CD14-positive monocyte (primary cell): ENCODE measurements at regions not wholly inside any gene's neighbourhood (a gene's known extent, or its start where the extent isn't known, plus 50 kb on each side); places are given as distances from the start of the nearest gene placed in this dataset.

Source experiments
- DNase-seq, 3 donors: peaks; one replicate each; pipeline ENCODE4 v3.0.0-alpha.2; 2011 to 2022
- H2AFZ ChIP-seq: 2 replicates; pipeline ENCODE4 v1.6.0; 2012; ENCODE audit warnings: mild to moderate bottlenecking, low read depth, low read length, inconsistent platforms; ENCODE audit not compliant: insufficient read depth, poor library complexity, severe bottlenecking
- H3K27ac ChIP-seq, 2 donors: 1 replicate in 1 of 2; 2 replicates in 1 of 2; pipeline ENCODE4 v1.5.1; 2012 to 2013; ENCODE audit warnings: low read length in 2 of 2, control low read depth in 1 of 2, inconsistent platforms in 1 of 2, low read depth in 1 of 2, mild to moderate bottlenecking in 1 of 2
- H3K27me3 ChIP-seq, 2 donors: one replicate each; pipeline versions ENCODE4 v1.6.0 to v1.6.1; 2011 to 2013; ENCODE audit warnings: low read length in 2 of 2; ENCODE audit not compliant: control insufficient read depth in 2 of 2, insufficient read depth in 2 of 2
- H3K36me3 ChIP-seq, 2 donors: replicated peaks in 1 of 2; 1 replicate in 1 of 2; 2 replicates in 1 of 2; pipeline versions ENCODE4 v1.5.1 to v1.6.1; 2012 to 2013; ENCODE audit warnings: low read length in 2 of 2, control low read depth in 1 of 2, inconsistent platforms in 1 of 2, mild to moderate bottlenecking in 1 of 2; ENCODE audit not compliant: insufficient read depth in 2 of 2, control insufficient read depth in 1 of 2
- H3K4me1 ChIP-seq, 2 donors: 1 replicate in 1 of 2; 2 replicates in 1 of 2; pipeline versions ENCODE4 v1.5.1 to v1.6.1; 2012 to 2013; ENCODE audit warnings: low read length in 2 of 2, control low read depth in 1 of 2, inconsistent platforms in 1 of 2, mild to moderate bottlenecking in 1 of 2, moderate library complexity in 1 of 2; ENCODE audit not compliant: insufficient read depth in 2 of 2, control insufficient read depth in 1 of 2
- H3K4me2 ChIP-seq: replicated peaks from 2 replicates; pipeline ENCODE3; 2012; ENCODE audit warnings: low read length, moderate library complexity, mild to moderate bottlenecking; ENCODE audit not compliant: poor library complexity, severe bottlenecking; ENCODE audit errors: extremely low read depth
- H3K4me3 ChIP-seq, 3 experiments: fragments of 200-600 bp in 1 of 3; sonication (generic) in 1 of 3; replicated peaks in 1 of 3; 1 replicate in 2 of 3; 2 replicates in 1 of 3; pipeline ENCODE4 v1.5.1; 2011 to 2013; ENCODE audit warnings: low read length in 3 of 3, mild to moderate bottlenecking in 3 of 3, control low read depth in 2 of 3, low read depth in 2 of 3, inconsistent platforms in 1 of 3, moderate library complexity in 1 of 3
- H3K79me2 ChIP-seq: 2 replicates; pipeline ENCODE4 v1.6.0; 2012; ENCODE audit warnings: mild to moderate bottlenecking, control low read depth, inconsistent platforms, low read length, moderate library complexity; ENCODE audit not compliant: insufficient read depth
- H3K9ac ChIP-seq: 2 replicates; pipeline ENCODE4 v1.6.0; 2017; ENCODE audit warnings: low read length, mild to moderate bottlenecking; ENCODE audit not compliant: insufficient read depth, poor library complexity, severe bottlenecking
- H3K9me3 ChIP-seq, 2 donors: replicated peaks in 1 of 2; 1 replicate in 1 of 2; 2 replicates in 1 of 2; pipeline versions ENCODE4 v1.5.1 to v1.6.1; 2012 to 2013; ENCODE audit warnings: low read length in 2 of 2, control low read depth in 1 of 2; ENCODE audit not compliant: control insufficient read depth in 1 of 2, insufficient read depth in 1 of 2
- H4K20me1 ChIP-seq: 2 replicates; pipeline ENCODE4 v1.6.0; 2012; ENCODE audit warnings: mild to moderate bottlenecking, low read length, control low read depth, moderate library complexity; ENCODE audit not compliant: insufficient read depth
- H3K27ac Mint-ChIP-seq, 7 donors: one replicate each; pipeline ENCODE4 v1.8.0; 2020; ENCODE audit warnings: mild to moderate bottlenecking in 7 of 7, mixed read lengths in 7 of 7, moderate library complexity in 6 of 7, inconsistent platforms in 2 of 7
- H3K27me3 Mint-ChIP-seq, 3 donors: one replicate each; pipeline ENCODE4 v1.8.0; 2021 to 2022; ENCODE audit warnings: low read depth in 3 of 3, mild to moderate bottlenecking in 3 of 3, mixed read lengths in 3 of 3, moderate library complexity in 3 of 3, inconsistent platforms in 1 of 3
- H3K36me3 Mint-ChIP-seq, 2 donors: one replicate each; pipeline ENCODE4 v1.8.0; 2020; ENCODE audit warnings: mixed read lengths in 2 of 2, inconsistent platforms in 1 of 2, mild to moderate bottlenecking in 1 of 2
- H3K4me1 Mint-ChIP-seq: one replicate; pipeline ENCODE4 v1.8.0; 2020; ENCODE audit warnings: mild to moderate bottlenecking, mixed read lengths
- H3K4me3 Mint-ChIP-seq, 2 donors: one replicate each; pipeline ENCODE4 v1.8.0; 2020; ENCODE audit warnings: mild to moderate bottlenecking in 2 of 2, mixed read lengths in 2 of 2, moderate library complexity in 1 of 2
- H3K9me3 Mint-ChIP-seq, 7 donors: one replicate each; pipeline ENCODE4 v1.8.0; 2020 to 2022; ENCODE audit warnings: mixed read lengths in 7 of 7, mild to moderate bottlenecking in 6 of 7, moderate library complexity in 6 of 7, inconsistent platforms in 2 of 7
- CTCF ChIP-seq: fragments of 200-600 bp; IDR thresholded peaks from one replicate; pipeline ENCODE4 v1.8.0; 2022; ENCODE audit warnings: antibody characterized with exemption, mild to moderate bottlenecking
- WGBS: methylation state at CpG from one replicate; pipeline ENCODE4 v1.1.5; 2013; ENCODE audit warnings: missing lambda C conversion rate; ENCODE audit not compliant: insufficient coverage; 5-methylcytosine and 5-hydroxymethylcytosine counted together
- intact Hi-C, 2 donors: fragments of 100-400 bp; cut with micrococcal nuclease; formaldehyde crosslinking; loops; one replicate each; pipeline versions ENCODE4 v1.15.0 to v1.15.1; 2023

GRCh38 chr11:69994810-69995209 is 83.3 kb upstream of the ANO1 start:
- Mint-ChIP-seq H3K27me3 (peaks cover 8 to 12% (median 11%) of the 10 kb centered on the region in 3 donors), H3K36me3 (no peaks in the 10 kb centered on the region), H3K4me3 (no peak overlapping the region), H3K4me1 (no peaks in the 10 kb centered on the region), H3K27ac (peak overlapping the region in 1 of 7 donors; percentile 44), H3K9me3 (peaks cover 0 to 10% (median 9%) of the 10 kb centered on the region in 7 donors)
- Histone ChIP-seq H3K4me3 (no peak overlapping the region), H3K4me2 (no peak overlapping the region), H3K9ac (no peak overlapping the region), H3K9me3 (no peaks in the 10 kb centered on the region), H3K27me3 (no peaks in the 10 kb centered on the region), H4K20me1 (no peaks in the 10 kb centered on the region), H3K36me3 (no peaks in the 10 kb centered on the region), H3K4me1 (no peaks in the 10 kb centered on the region), H3K27ac (no peak overlapping the region), H3K79me2 (no peaks in the 10 kb centered on the region), H2AFZ (no peak overlapping the region)
- no peak for TF ChIP-seq CTCF
- intact Hi-C loops: no loop called here
- WGBS: no CpG with 5 or more reads among the region's 3 CpGs
- no peak for DNase-seq

- 89% methylated on average over 5 of the region's 10 CpGs for WGBS
These were observed 82.4 kb upstream of the ANO1 start for GRCh38 chr11:69995697-69996096.

More at GRCh38 chr11:69995697-69996096, 82.4 kb upstream of the ANO1 start:
- Histone ChIP-seq H3K9me3 (no peaks in the 10 kb centered on the region), H2AFZ (no peak overlapping the region), H4K20me1 (no peaks in the 10 kb centered on the region), H3K4me1 (no peaks in the 10 kb centered on the region), H3K27me3 (no peaks in the 10 kb centered on the region), H3K36me3 (no peaks in the 10 kb centered on the region), H3K4me3 (no peak overlapping the region), H3K79me2 (no peaks in the 10 kb centered on the region), H3K9ac (no peak overlapping the region), H3K27ac (no peak overlapping the region), H3K4me2 (no peak overlapping the region)
- Mint-ChIP-seq H3K4me1 (no peaks in the 10 kb centered on the region), H3K4me3 (no peak overlapping the region), H3K27me3 (peaks cover 8 to 12% (median 9%) of the 10 kb centered on the region in 3 donors), H3K9me3 (peaks cover 0 to 10% (median 9%) of the 10 kb centered on the region in 7 donors), H3K36me3 (no peaks in the 10 kb centered on the region), H3K27ac (no peak overlapping the region)
- no peak for TF ChIP-seq CTCF
- intact Hi-C loops: no loop called here
- DNase-seq: no peak
